K562 (cell line): ENCODE measurements at regions not wholly inside any gene's neighbourhood (a gene's known extent, or its start where the extent isn't known, plus 50 kb on each side); places are given as distances from the start of the nearest gene placed in this dataset.

Source experiments
- ELK1 ChIP-seq: sonication (generic); formaldehyde crosslinking; IDR thresholded peaks from 2 replicates; pipeline ENCODE4 v1.8.1; 2022; ENCODE audit warnings: missing genetic modification reagents
- POLR3G ChIP-seq: IDR thresholded peaks from 2 replicates; pipeline ENCODE4 v1.6.1; 2011; ENCODE audit not compliant: insufficient read length, insufficient replicate concordance; ENCODE audit errors: extremely low read depth
- ZBTB40 ChIP-seq, 2 experiments: fragments of 450-650 bp in 1 of 2; sonication (generic) in 1 of 2; formaldehyde crosslinking in 1 of 2; IDR thresholded peaks; 2 replicates each; pipeline versions ENCODE4 v1.7.1 to v1.9.0; 2016 to 2022; ENCODE audit warnings: inconsistent platforms in 1 of 2, mild to moderate bottlenecking in 1 of 2, missing genetic modification reagents in 1 of 2
- ZBTB8A ChIP-seq: fragments of 450-650 bp; IDR thresholded peaks from 2 replicates; pipeline ENCODE4 v1.6.1; 2018; ENCODE audit warnings: mild to moderate bottlenecking, moderate library complexity; ENCODE audit not compliant: partially characterized antibody
- ZNF143 ChIP-seq: sonication (generic); formaldehyde crosslinking; IDR thresholded peaks from 2 replicates; pipeline ENCODE4 v1.9.0; 2022; ENCODE audit warnings: mild to moderate bottlenecking, missing genetic modification reagents
- ZNF444 ChIP-seq: fragments of 250-450 bp; sonication (Bioruptor Pico); IDR thresholded peaks from 2 replicates; pipeline ENCODE4 v1.4.0; 2020; ENCODE audit warnings: mild to moderate bottlenecking, moderate library complexity
- ZNF449 ChIP-seq: fragments of 250-450 bp; sonication (Bioruptor Pico); IDR thresholded peaks from 2 replicates; pipeline ENCODE4 v1.8.0; 2022; ENCODE audit warnings: moderate library complexity, mild to moderate bottlenecking, inconsistent platforms

- no peak for TF ChIP-seq ZBTB40 (IDR thresholded peaks at IDR 0.05)
- no peak for TF ChIP-seq ZBTB40 (CRISPR knock-in tag; IDR thresholded peaks at IDR 0.05)
- TF ChIP-seq ELK1 (CRISPR knock-in tag), result no peak
- TF ChIP-seq ZBTB8A, result no peak
- no peak for TF ChIP-seq POLR3G
- TF ChIP-seq ZNF444 (CRISPR knock-in tag), result no peak
- TF ChIP-seq ZNF449 (CRISPR knock-in tag), result no peak
- no peak for TF ChIP-seq ZNF143
Measured at GRCh38 chr3:34983631-34984030, 655.7 kb upstream of the ARPP21 start (continued).
